COLO668 (cell line): ENCODE measurements at regions not wholly inside any gene's neighbourhood (a gene's known extent, or its start where the extent isn't known, plus 50 kb on each side); places are given as distances from the start of the nearest gene placed in this dataset.
"Not testable (repeated sequence)": the region's sequence is repeated elsewhere in the genome, so short reads cannot be mapped to it uniquely, and the experiment has no call there.

Experiments
- DNase-seq: peaks from one replicate; lab custom pipeline; 2025; ENCODE audit not compliant: unreplicated experiment; lab: John Stamatoyannopoulos, UW

- no peak for DNase-seq
These were observed 1004.3 kb downstream of the SLITRK5 start for GRCh38 chr13:88675347-88675996.

- DNase-seq = no peak
These were observed 1004.8 kb downstream of the SLITRK5 start for GRCh38 chr13:88676016-88676415.

- DNase-seq = no peak
These were observed 1014.3 kb downstream of the SLITRK5 start for GRCh38 chr13:88685459-88685858.

- DNase-seq = no peak
These were observed 1030.4 kb downstream of the SLITRK5 start for GRCh38 chr13:88701551-88701950.

- no peak for DNase-seq
These were observed 1033.6 kb downstream of the SLITRK5 start for GRCh38 chr13:88704600-88705275.

- no peak for DNase-seq
These were observed 1036.5 kb downstream of the SLITRK5 start for GRCh38 chr13:88707646-88708045.

DNA sequence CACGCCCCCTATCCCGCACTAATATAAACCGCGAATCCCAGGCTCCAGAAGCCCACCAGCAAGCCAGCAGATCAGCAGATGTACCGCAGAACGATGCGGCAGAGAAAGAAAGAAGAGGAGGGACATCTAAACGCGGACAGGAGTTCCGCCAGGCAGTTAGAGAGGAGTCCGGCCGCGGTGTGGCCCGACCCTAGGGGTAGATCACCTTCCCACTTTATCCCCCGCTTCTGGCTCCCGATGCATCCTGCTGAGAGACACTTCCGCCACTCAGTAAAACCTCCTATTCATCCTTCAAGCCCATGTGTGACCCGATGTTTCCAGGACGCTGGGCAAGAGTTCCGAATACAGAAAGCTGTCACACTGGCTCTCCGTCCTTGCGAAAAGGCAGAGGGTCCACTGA lies 1046.8 kb downstream of the SLITRK5 start:
- no peak for DNase-seq

DNA sequence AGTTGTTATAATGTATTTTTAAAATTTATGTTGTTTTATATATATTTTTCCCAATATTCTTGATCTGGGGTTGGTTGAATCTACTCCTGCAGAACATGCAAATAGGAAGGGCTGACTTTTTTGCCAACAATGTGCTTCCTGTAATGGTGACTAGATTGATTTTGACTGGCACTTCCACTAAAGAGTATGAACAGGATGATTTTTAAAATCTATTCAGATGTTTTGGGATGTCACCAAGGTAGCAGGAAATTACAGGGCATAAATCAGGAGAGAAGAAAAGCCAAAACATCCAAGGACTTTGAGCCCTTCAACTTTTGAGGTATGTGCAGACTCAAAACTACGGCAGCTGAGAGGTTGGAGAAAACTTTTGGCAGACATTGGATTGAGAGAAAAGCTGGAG lies 1047.6 kb downstream of the SLITRK5 start:
- no peak for DNase-seq

- DNase-seq = no peak
These were observed 1054.9 kb downstream of the SLITRK5 start for GRCh38 chr13:88726075-88726474.

DNA sequence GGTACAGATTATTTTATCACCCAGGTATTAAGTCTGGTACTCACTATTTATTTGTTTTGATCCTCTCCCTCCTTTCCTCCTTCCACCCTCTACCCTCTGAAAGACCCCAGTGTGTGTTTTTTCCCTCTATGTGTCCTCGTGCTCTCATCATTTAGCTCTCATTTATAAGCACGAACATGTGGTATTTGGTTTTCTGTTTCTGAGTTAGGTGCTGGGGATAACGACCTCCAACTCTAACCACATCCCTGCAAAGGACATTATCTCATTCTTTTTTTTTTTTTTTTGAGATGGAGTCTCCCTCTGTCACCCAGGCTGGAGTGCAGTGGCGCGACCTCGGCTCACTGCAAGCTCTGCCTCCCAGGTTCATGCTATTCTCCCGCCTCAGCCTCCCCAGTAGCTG lies 1056.1 kb downstream of the SLITRK5 start:
- DNase-seq = not testable (repeated sequence)

GRCh38 chr13:88729605-88730004 lies 1058.4 kb downstream of the SLITRK5 start:
- DNase-seq = no peak

DNA sequence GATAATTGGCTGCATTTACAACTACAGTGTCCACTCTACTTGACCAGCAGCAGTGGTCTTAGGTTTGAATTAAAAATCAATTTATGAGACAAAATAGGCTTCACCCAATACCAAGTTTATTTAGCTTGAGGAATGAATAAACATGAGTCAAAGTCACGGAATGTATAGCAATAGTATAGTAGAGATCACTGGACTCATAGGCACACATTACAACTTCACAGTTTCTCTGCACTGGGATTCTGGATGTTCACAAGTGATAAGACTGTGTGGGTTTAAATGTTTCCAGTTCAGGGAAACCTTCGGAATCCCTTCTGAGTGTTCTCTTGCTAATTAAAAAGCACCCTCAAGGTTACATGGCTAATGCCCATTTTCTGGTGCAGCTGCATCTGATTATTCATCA lies 1064.9 kb downstream of the SLITRK5 start:
- DNase-seq = no peak

GRCh38 chr13:88739195-88739594 lies 1068.0 kb downstream of the SLITRK5 start:
- DNase-seq = no peak

DNA sequence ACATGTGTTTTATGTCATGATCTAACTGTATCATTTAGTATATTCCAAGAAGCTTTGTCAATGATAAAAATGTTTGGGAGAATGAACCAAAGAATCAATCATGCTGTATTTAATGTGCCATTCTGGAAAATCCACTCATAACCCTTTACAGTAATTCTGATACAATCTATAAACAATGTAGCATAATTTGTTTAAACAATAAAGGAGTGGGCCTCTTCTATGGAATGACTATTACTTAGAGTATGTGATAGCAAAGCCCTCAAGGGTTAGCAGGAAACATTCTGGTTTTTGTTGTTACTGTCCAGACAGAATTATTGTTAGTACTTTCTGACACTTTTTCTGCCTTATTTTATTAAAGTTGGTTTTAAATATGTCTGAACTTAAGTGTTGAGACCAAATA lies 1073.1 kb downstream of the SLITRK5 start:
- no peak for DNase-seq

DNA sequence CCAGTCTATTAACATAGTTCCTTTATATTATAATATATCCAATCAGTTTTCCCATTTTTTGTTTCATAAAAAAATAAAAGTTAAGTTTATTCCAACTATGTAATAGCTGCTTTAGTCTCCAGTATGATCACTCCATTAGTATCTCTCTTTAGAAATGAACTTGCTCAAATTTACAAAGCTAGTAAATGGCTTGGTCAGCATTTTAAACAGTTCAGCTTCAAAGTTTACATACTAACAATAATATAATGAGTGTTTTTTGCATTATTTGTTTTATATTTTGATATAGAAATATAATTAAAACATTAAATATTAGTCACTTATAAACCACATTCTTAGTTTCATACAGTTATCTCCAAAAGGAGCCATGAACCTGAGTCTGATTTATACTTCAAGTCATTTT lies 1073.8 kb downstream of the SLITRK5 start:
- DNase-seq = no peak

DNA sequence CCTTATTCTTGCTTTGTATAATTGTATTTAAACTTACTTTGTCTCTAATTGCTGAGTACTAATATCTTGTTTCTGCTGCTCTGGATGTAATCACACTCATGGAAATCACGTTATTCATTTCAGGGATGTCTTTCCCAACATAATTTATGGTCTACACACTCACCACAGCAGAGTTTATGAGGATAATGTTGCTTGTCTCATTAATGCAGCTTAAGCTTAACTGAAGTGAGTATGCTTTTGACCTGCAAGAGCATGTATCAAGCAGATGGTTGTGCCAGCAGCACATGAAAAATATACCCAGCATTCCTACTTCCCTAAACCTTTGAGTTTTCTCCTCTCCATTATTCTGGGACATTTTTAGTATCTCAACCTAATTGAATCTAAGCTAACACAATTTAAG lies 1080.9 kb downstream of the SLITRK5 start:
- no peak for DNase-seq

DNA sequence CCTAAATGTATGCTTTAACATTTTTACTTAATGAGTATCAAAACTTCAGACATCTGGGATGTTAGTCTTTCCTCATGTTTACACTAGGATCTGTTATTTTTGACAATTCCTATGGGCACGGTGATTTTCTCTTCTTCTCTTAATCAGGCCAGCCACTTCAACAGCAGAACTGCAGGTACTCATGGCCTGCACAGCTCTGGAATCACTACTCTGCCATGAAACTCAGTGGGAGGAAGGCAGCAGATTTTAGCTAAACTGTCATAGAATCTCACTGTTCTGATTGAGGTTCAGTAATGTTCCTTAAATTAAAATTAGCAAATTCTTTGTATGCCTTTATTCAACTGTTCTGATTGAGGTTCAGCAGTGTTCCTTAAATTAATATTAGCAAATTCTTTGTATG lies 1083.0 kb downstream of the SLITRK5 start:
- no peak for DNase-seq

GRCh38 chr13:88761145-88761544 lies 1090.0 kb downstream of the SLITRK5 start:
- DNase-seq = no peak

GRCh38 chr13:88764103-88764502 lies 1092.9 kb downstream of the SLITRK5 start:
- no peak for DNase-seq

DNA sequence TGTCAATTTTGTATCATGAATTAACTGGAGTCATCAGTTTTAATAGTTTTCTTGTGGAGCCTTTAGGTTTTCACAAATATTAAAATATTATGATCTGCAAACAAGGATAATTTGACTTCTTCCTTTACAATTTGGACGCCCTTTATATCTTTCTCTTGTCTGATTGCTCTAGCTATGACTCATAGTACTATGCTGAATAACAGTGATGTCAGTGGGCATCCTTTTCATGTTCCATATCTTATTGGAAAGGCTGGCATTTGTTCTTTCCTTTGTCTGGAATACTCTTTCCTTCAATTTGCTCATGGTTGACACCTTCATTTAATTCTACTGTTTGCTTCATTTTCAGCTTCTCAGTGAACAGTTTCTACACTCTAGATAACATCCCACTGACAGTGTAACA lies 1129.3 kb downstream of the SLITRK5 start:
- no peak for DNase-seq

DNA sequence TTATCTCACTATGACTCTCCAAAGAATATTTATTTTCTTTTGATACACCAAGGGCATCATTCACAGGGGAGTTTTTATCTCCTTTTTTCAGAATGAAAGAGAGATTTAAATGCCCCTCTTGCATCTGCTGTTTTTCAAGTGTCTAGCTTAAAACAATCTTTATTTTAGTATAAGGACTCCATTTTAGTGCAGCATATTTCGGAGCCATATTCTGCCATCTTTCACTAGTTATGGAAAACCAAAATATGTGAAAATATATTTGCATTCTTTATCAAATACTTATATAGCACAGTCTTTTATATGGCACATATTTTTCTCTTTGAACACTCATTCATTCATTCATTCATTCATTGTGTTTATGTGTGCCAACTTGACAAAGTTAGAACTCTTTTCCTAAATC lies 1130.2 kb downstream of the SLITRK5 start:
- no peak for DNase-seq

DNA sequence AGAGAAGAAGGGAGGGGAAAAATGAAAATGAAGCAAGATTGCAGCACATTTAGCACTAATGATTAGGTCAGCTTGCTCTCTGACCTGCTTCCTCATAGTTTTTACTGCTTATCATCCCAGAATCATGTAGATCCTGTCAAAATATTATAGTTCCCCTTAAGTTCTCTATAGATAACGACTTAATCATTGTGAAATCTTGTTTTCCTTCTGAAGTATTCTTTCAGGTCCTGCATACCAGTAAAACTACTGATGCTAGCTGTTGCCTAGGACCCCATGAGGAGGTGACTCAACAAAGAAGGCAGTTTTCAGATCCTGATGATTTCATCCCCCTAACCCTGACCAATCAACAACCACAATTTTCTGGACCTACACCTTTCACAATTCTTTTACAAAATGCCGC lies 1131.7 kb downstream of the SLITRK5 start:
- DNase-seq = no peak

GRCh38 chr13:88806438-88806837 lies 1135.3 kb downstream of the SLITRK5 start:
- no peak for DNase-seq
